Activated B cell treated with CpG ODN at 0.5 μM for 24 hours (primary cell): ENCODE measurements at regions not wholly inside any gene's neighbourhood (a gene's known extent, or its start where the extent isn't known, plus 50 kb on each side); places are given as distances from the start of the nearest gene placed in this dataset.

Experiments used
- ATAC-seq: fragments of 200-7000 bp; cut with Tn5 transposase; one replicate; pipeline ENCODE4 v1.10.0; 2021; ENCODE audit warnings: low read depth, mild to moderate bottlenecking, moderate library complexity
- CTCF ChIA-PET: fragments of 350-600 bp; sonication (Branson Sonifier 250); formaldehyde crosslinking; loops from one replicate; lab custom pipeline; 2021; ENCODE audit warnings: antibody characterized with exemption; lab: Charles Lee
- POLR2A ChIA-PET: fragments of 350-600 bp; sonication (Branson Sonifier 250); formaldehyde crosslinking; loops from one replicate; lab custom pipeline; 2021; ENCODE audit warnings: antibody characterized with exemption; lab: Charles Lee
- DNase-seq: peaks from one replicate; pipeline ENCODE4 v3.0.0; 2022
- H3K27ac Mint-ChIP-seq: one replicate; pipeline ENCODE4 v1.8.0; 2020; ENCODE audit warnings: mixed read lengths
- H3K27me3 Mint-ChIP-seq: one replicate; pipeline ENCODE4 v1.8.0; 2021; ENCODE audit warnings: mixed read lengths
- H3K36me3 Mint-ChIP-seq: one replicate; pipeline ENCODE4 v1.8.0; 2021; ENCODE audit warnings: low read depth, mixed read lengths
- H3K4me1 Mint-ChIP-seq: one replicate; pipeline ENCODE4 v1.8.0; 2021; ENCODE audit warnings: mixed read lengths
- H3K4me3 Mint-ChIP-seq: one replicate; pipeline ENCODE4 v1.8.0; 2020; ENCODE audit warnings: mild to moderate bottlenecking, mixed read lengths
- H3K9me3 Mint-ChIP-seq: one replicate; pipeline ENCODE4 v1.8.0; 2020; ENCODE audit warnings: mixed read lengths
- CTCF ChIP-seq: fragments of 200-600 bp; IDR thresholded peaks from one replicate; pipeline ENCODE4 v1.8.0; 2022; ENCODE audit warnings: antibody characterized with exemption, mild to moderate bottlenecking
- intact Hi-C: fragments of 100-400 bp; cut with micrococcal nuclease; formaldehyde crosslinking; loops from one replicate; pipeline ENCODE4 v1.15.1; 2024

GRCh38 chr18:60599995-60600394 lies 227.4 kb upstream of the MC4R start:
- POLR2A ChIA-PET, result no interaction called here
- H3K4me1 Mint-ChIP-seq, result no peaks in the 10 kb centered on the region
- H3K27ac Mint-ChIP-seq, result no peak overlapping the region
- no peak for TF ChIP-seq CTCF
- no peaks in the 10 kb centered on the region for H3K27me3 Mint-ChIP-seq
- intact Hi-C loops, result no loop called here
- H3K4me3 Mint-ChIP-seq, result no peak overlapping the region
- DNase-seq (no peak), ATAC-seq (no peak)
- no peaks in the 10 kb centered on the region for H3K36me3 Mint-ChIP-seq
- CTCF ChIA-PET, result no interaction called here
- no peaks in the 10 kb centered on the region for H3K9me3 Mint-ChIP-seq

- Mint-ChIP-seq H3K9me3 (no peaks in the 10 kb centered on the region), H3K4me1 (no peaks in the 10 kb centered on the region), H3K27ac (no peak overlapping the region), H3K27me3 (no peaks in the 10 kb centered on the region), H3K4me3 (no peak overlapping the region), H3K36me3 (no peaks in the 10 kb centered on the region)
- DNase-seq (no peak), ATAC-seq (no peak)
- no peak for TF ChIP-seq CTCF
- ChIA-PET CTCF (no interaction called here), POLR2A (no interaction called here)
- intact Hi-C loops, result no loop called here
Observed at GRCh38 chr18:60601249-60601648, 228.7 kb upstream of the MC4R start.

GRCh38 chr18:60623331-60623730 lies 250.8 kb upstream of the MC4R start:
- H3K36me3 Mint-ChIP-seq, result no peaks in the 10 kb centered on the region
- ATAC-seq (no peak), DNase-seq (no peak)
- no peaks in the 10 kb centered on the region for H3K9me3 Mint-ChIP-seq
- no peaks in the 10 kb centered on the region for H3K4me1 Mint-ChIP-seq
- intact Hi-C loops, result no loop called here
- H3K27ac Mint-ChIP-seq, result no peak overlapping the region
- TF ChIP-seq CTCF, result no peak
- H3K4me3 Mint-ChIP-seq, result no peak overlapping the region
- ChIA-PET POLR2A (no interaction called here), CTCF (no interaction called here)
- H3K27me3 Mint-ChIP-seq, result no peaks in the 10 kb centered on the region

- Mint-ChIP-seq H3K36me3 (no peaks in the 10 kb centered on the region), H3K4me1 (no peaks in the 10 kb centered on the region), H3K27me3 (no peaks in the 10 kb centered on the region), H3K27ac (no peak overlapping the region), H3K9me3 (no peaks in the 10 kb centered on the region), H3K4me3 (no peak overlapping the region)
- ChIA-PET CTCF (no interaction called here), POLR2A (no interaction called here)
- intact Hi-C loops, result no loop called here
- TF ChIP-seq CTCF, result no peak
- ATAC-seq (no peak), DNase-seq (no peak)
Observed at GRCh38 chr18:60624207-60624606, 251.6 kb upstream of the MC4R start.

- no peak for DNase-seq
- Mint-ChIP-seq H3K4me1 (no peaks in the 10 kb centered on the region), H3K27ac (no peak overlapping the region), H3K36me3 (no peaks in the 10 kb centered on the region), H3K27me3 (no peaks in the 10 kb centered on the region), H3K4me3 (no peak overlapping the region), H3K9me3 (peaks cover 3% of the 10 kb centered on the region)
- intact Hi-C loops, result no loop called here
- POLR2A ChIA-PET, result no interaction called here
- no peak for TF ChIP-seq CTCF
- CTCF ChIA-PET, result no interaction called here
- no peak for ATAC-seq
Observed at GRCh38 chr18:60639836-60640235, 267.3 kb upstream of the MC4R start.
